A549 (cell line): ENCODE measurements at regions not wholly inside any gene's neighbourhood (a gene's known extent, or its start where the extent isn't known, plus 50 kb on each side); places are given as distances from the start of the nearest gene placed in this dataset.

ENCODE experiments used
- BHLHE40 ChIP-seq: IDR thresholded peaks from 2 replicates; pipeline ENCODE4 v1.6.1; 2012; ENCODE audit warnings: low read depth, low read length, inconsistent platforms
- CTCF ChIP-seq: fragments of >200 bp; sonication (Bioruptor Twin); formaldehyde crosslinking; IDR thresholded peaks from 3 replicates; pipeline ENCODE4 v1.5.1; 2016
- E2F6 ChIP-seq: IDR thresholded peaks from 2 replicates; pipeline ENCODE4 v1.6.1; 2012; ENCODE audit warnings: low read depth, borderline replicate concordance
- EP300 ChIP-seq, 2 experiments: fragments of >200 bp; sonication (Bioruptor Twin); formaldehyde crosslinking; IDR thresholded peaks; 2 replicates in 1 of 2; 3 replicates in 1 of 2; pipeline ENCODE4 v1.6.1; 2016 to 2017
- HOXA7 ChIP-seq: fragments of 250-450 bp; sonication (Bioruptor Pico); IDR thresholded peaks from 2 replicates; pipeline ENCODE4 v1.5.0; 2020; ENCODE audit warnings: mild to moderate bottlenecking, moderate library complexity
- RAD21 ChIP-seq, 2 experiments: fragments of >200 bp in 1 of 2; sonication (Bioruptor Twin) in 1 of 2; formaldehyde crosslinking in 1 of 2; IDR thresholded peaks in 1 of 2; conservative IDR thresholded peaks in 1 of 2; 2 replicates in 1 of 2; 3 replicates in 1 of 2; pipeline ENCODE4 v1.6.1; 2012 to 2018; ENCODE audit warnings: inconsistent platforms in 1 of 2
- SREBF2 ChIP-seq: fragments of 450-650 bp; IDR thresholded peaks from 2 replicates; pipeline ENCODE4 v1.6.1; 2014; ENCODE audit warnings: mild to moderate bottlenecking, moderate library complexity
- TF ChIP-seq, protein P1 (sequence below): fragments of 200-600 bp; sonication (generic); IDR thresholded peaks from 2 replicates; pipeline ENCODE4 v1.6.1; 2016; ENCODE audit warnings: antibody characterized with exemption, mild to moderate bottlenecking, moderate library complexity

- TF ChIP-seq CTCF (no peak), RAD21 (conservative IDR thresholded peaks at IDR 0.05 in 1 of 2, IDR thresholded peaks at IDR 0.05 in 1 of 2) (no peak), HOXA7 (CRISPR knock-in tag) (no peak), BHLHE40 (no peak), EP300 (IDR thresholded peaks at IDR 0.05) (no peak), E2F6 (no peak), SREBF2 (no peak)
- TF ChIP-seq, protein P1, sequence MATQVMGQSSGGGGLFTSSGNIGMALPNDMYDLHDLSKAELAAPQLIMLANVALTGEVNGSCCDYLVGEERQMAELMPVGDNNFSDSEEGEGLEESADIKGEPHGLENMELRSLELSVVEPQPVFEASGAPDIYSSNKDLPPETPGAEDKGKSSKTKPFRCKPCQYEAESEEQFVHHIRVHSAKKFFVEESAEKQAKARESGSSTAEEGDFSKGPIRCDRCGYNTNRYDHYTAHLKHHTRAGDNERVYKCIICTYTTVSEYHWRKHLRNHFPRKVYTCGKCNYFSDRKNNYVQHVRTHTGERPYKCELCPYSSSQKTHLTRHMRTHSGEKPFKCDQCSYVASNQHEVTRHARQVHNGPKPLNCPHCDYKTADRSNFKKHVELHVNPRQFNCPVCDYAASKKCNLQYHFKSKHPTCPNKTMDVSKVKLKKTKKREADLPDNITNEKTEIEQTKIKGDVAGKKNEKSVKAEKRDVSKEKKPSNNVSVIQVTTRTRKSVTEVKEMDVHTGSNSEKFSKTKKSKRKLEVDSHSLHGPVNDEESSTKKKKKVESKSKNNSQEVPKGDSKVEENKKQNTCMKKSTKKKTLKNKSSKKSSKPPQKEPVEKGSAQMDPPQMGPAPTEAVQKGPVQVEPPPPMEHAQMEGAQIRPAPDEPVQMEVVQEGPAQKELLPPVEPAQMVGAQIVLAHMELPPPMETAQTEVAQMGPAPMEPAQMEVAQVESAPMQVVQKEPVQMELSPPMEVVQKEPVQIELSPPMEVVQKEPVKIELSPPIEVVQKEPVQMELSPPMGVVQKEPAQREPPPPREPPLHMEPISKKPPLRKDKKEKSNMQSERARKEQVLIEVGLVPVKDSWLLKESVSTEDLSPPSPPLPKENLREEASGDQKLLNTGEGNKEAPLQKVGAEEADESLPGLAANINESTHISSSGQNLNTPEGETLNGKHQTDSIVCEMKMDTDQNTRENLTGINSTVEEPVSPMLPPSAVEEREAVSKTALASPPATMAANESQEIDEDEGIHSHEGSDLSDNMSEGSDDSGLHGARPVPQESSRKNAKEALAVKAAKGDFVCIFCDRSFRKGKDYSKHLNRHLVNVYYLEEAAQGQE: no peak
These were observed 72.1 kb downstream of the TMEM212 start for GRCh38 chr3:171915275-171915674.
